ENCODE measurements at regions not wholly inside any gene's neighbourhood (a gene's known extent, or its start where the extent isn't known, plus 50 kb on each side); places are given as distances from the start of the nearest gene placed in this dataset.

GRCh38 chrX:39564751-39565150 lies 533.0 kb downstream of the BCOR start:
- no peak for TF ChIP-seq CTCF (IDR thresholded peaks at IDR 0.05)
- intact Hi-C loops (cut with micrococcal nuclease), result loop anchor here (5.0 kb wide), 1 partner anchor 72 kb away; no protein-coding TSS in a partner anchor
- ATAC-seq (ENCODE audit: low read depth) (no peak), DNase-seq (no peak)
- Mint-ChIP-seq H3K36me3 (ENCODE audit: low read depth) (no peaks in the 10 kb centered on the region), H3K27ac (no peak overlapping the region), H3K4me1 (peaks cover 22% of the 10 kb centered on the region), H3K4me3 (no peak overlapping the region), H3K9me3 (no peaks in the 10 kb centered on the region), H3K27me3 (no peaks in the 10 kb centered on the region)
- ChIA-PET POLR2A (no interaction called here), CTCF (no interaction called here)

GRCh38 chrX:39574178-39574577 lies 523.6 kb downstream of the BCOR start:
- ChIA-PET POLR2A (no interaction called here), CTCF (no interaction called here)
- no peak overlapping the region for H3K27ac Mint-ChIP-seq
- TF ChIP-seq CTCF (IDR thresholded peaks at IDR 0.05), result no peak
- H3K27me3 Mint-ChIP-seq, result peaks cover 6% of the 10 kb centered on the region
- intact Hi-C loops (cut with micrococcal nuclease), result no loop called here
- DNase-seq (no peak), ATAC-seq (ENCODE audit: low read depth) (no peak)
- H3K4me3 Mint-ChIP-seq, result no peak overlapping the region
- no peaks in the 10 kb centered on the region for H3K36me3 Mint-ChIP-seq (ENCODE audit: low read depth)
- H3K9me3 Mint-ChIP-seq, result no peaks in the 10 kb centered on the region
- peaks cover 10% of the 10 kb centered on the region for H3K4me1 Mint-ChIP-seq

- CTCF ChIA-PET, result no interaction called here
- Mint-ChIP-seq H3K27ac (no peak overlapping the region), H3K4me3 (no peak overlapping the region)
Observed at GRCh38 chrX:39576041-39576872, 521.5 kb downstream of the BCOR start.

GRCh38 chrX:39577206-39577984 lies 520.4 kb downstream of the BCOR start:
- no peaks in the 10 kb centered on the region for H3K9me3 Mint-ChIP-seq
- TF ChIP-seq CTCF (IDR thresholded peaks at IDR 0.05), result no peak
- intact Hi-C loops (cut with micrococcal nuclease), result loop anchor here (5.0 kb wide), 2 partner anchors 315 to 380 kb away; no protein-coding TSS in a partner anchor
- H3K27ac Mint-ChIP-seq, result no peak overlapping the region
- peaks cover 12% of the 10 kb centered on the region for H3K27me3 Mint-ChIP-seq
- no peak overlapping the region for H3K4me3 Mint-ChIP-seq
- no peaks in the 10 kb centered on the region for H3K36me3 Mint-ChIP-seq (ENCODE audit: low read depth)
- POLR2A ChIA-PET, result interaction anchor here (0.7 to 1.5 kb wide), 3 partner anchors 36 to 950 kb away, joined by 5 to 7 read pairs (median 5); no protein-coding TSS in a partner anchor
- H3K4me1 Mint-ChIP-seq, result peaks cover 13% of the 10 kb centered on the region
- CTCF ChIA-PET, result no interaction called here
- DNase-seq (no peak), ATAC-seq (ENCODE audit: low read depth) (no peak)

More at GRCh38 chrX:39576041-39576872, 521.5 kb downstream of the BCOR start:
- H3K4me1 Mint-ChIP-seq, result peaks cover 13% of the 10 kb centered on the region
- TF ChIP-seq CTCF (IDR thresholded peaks at IDR 0.05), result no peak
- POLR2A ChIA-PET, result interaction anchor here (0.7 kb wide), 1 partner anchor 951 kb away, joined by 5 read pairs; no protein-coding TSS in a partner anchor
- H3K9me3 Mint-ChIP-seq, result no peaks in the 10 kb centered on the region
- DNase-seq, result no peak
- H3K27me3 Mint-ChIP-seq, result peaks cover 12% of the 10 kb centered on the region
- no peak for ATAC-seq (ENCODE audit: low read depth)
- H3K36me3 Mint-ChIP-seq (ENCODE audit: low read depth), result no peaks in the 10 kb centered on the region
- intact Hi-C loops (cut with micrococcal nuclease), result loop anchor here (5.0 kb wide), 2 partner anchors 314 to 379 kb away; no protein-coding TSS in a partner anchor
